Hypothalamus (tissue), 51 donors: ENCODE measurements at regions not wholly inside any gene's neighbourhood (a gene's known extent, or its start where the extent isn't known, plus 50 kb on each side); places are given as distances from the start of the nearest gene placed in this dataset.
A peak's percentile ranks its signal among the peaks of the same experiment; 100 is the strongest.
"Not testable (repeated sequence)": the region's sequence is repeated elsewhere in the genome, so short reads cannot be mapped to it uniquely, and the experiment has no call there.

Experiments used
- DNase-seq, 51 donors: peaks; one replicate each; lab custom pipeline; 2025; lab: John Stamatoyannopoulos, UW

- DNase-seq = not testable (repeated sequence)
Measured at GRCh38 chr9:63813391-63814021, 1471.5 kb downstream of the FOXD4L5 start.

GRCh38 chr9:63812822-63813221 is 1472.2 kb downstream of the FOXD4L5 start:
- DNase-seq = not testable (repeated sequence)

DNA sequence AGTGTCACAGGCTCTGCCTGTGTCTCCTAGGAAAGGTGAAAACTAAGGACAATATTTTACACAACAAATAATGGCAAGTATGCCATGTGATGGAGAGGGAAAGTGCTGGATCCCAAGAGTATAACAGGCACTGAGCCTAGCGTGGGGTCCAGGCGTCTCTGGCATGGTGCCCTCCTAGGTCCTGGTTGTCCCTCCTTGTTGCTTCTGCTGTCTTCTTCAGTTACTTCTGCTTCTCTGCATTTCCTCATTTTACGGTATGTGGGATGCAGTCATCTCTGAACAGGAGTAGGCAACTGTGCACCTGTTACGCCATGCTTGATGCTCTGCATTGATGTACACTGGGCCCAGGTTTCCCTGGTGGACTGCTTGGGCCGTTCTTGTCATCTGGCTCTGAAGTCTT is 1480.8 kb downstream of the FOXD4L5 start:
- DNase-seq = not testable (repeated sequence)

GRCh38 chr9:63794081-63794685 is 1490.8 kb downstream of the FOXD4L5 start:
- DNase-seq = not testable (repeated sequence)

DNA sequence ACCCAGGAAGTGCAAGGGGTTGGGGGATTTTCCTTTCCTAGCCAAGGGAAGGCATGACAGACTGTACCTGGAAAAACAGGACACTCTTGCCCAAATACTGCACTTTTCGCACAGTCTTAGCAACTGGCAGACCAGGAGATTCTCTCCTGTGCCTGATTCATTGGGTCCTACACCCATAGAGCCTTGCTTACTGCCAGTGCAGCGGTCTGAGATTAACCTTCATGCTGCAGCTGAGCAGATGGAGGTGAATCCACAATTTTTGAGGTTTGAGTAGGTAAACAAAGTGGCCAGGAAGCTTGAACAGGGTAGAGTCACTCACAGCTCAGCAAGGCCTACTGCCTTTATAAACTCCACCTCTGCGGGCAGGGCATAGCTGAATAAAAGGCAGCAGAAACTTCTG is 1497.6 kb downstream of the FOXD4L5 start:
- DNase-seq = not testable (repeated sequence)

- not testable (repeated sequence) for DNase-seq
Measured at GRCh38 chr9:63785059-63785458, 1500.0 kb downstream of the FOXD4L5 start.

- DNase-seq = not testable (repeated sequence)
Measured at GRCh38 chr9:63784421-63784820, 1500.6 kb downstream of the FOXD4L5 start.

DNA sequence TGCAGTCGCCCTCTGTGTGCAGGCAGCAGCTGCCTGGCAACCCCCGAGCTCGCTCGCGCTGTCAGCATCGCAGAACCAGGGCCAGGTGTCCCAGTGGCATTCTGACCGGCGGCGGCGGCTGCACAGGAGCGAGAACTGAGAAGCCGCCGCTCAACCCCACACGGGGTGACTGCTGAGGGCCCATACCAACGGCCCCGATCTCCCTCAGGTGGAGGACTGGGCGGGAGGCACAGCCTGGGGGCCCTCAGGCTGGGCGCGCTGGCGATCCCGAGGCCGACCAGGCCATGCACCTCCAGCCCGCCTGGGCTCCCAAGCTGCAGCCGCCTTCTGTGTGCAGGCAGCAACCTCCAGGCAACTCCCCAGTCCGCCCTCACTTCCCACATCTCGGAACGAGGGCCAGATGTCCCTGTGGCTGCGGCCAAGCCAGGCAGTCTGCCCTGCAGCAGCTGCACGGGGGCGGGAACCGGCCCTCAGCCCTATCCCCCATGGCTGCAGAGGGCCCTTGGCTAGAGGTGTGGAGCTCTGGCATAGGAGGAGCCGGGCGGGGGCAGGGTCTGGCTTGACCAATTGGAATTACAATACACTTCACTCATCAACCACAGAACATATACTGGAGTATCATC is 1503.1 kb downstream of the FOXD4L5 start:
- DNase-seq = not testable (repeated sequence)

DNA sequence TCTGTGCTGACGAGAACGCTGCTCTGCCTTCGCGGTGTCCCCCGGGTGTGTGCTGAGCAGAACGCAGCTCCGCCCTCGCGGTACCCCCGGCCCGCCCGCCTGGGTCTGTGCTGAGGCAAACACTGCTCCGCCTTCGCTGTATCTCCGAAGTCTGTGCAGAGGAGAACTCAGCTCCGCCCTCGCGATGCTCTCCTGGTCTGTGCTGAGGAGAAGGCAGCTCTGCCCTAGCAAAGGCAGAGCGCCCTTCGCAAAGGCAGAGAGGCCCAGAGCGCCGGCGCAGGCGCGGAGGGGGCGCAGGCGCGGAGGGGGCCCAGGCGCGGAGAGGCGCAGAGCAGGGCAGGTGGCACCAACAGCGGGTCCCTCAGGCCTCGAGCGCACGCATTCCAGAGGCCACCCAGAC is 1503.6 kb downstream of the FOXD4L5 start:
- DNase-seq = not testable (repeated sequence)

GRCh38 chr9:63776220-63776619 is 1508.8 kb downstream of the FOXD4L5 start:
- DNase-seq = not testable (repeated sequence)

- DNase-seq = not testable (repeated sequence)
Measured at GRCh38 chr9:63775092-63775426, 1510.0 kb downstream of the FOXD4L5 start.

GRCh38 chr9:63774369-63775091 is 1510.5 kb downstream of the FOXD4L5 start:
- not testable (repeated sequence) for DNase-seq

- not testable (repeated sequence) for DNase-seq
Measured at GRCh38 chr9:63762230-63762629, 1522.8 kb downstream of the FOXD4L5 start.

- not testable (repeated sequence) for DNase-seq
Measured at GRCh38 chr9:63729021-63729420, 1556.0 kb downstream of the FOXD4L5 start.

DNA sequence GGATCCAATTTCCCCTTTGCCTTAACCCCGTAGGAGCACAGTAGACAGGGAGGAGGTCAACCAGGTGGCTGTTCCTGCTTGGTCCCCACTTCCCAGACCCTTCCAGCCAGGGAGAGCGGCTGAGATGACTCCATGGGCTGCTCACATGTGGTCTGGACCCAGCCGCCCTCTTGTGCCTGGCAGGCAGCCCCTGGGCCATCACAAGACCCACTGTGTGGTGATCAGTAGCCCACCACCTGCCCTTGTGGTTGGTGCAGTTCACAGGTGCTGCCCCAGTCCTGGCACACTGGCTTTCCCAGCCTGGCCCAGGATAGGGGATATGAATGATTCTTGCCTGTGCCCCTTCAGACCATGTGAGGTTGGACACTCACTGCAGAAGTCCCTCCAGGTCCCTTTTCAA is 1556.7 kb downstream of the FOXD4L5 start:
- no peak for DNase-seq

- not testable (repeated sequence) for DNase-seq
Measured at GRCh38 chr9:63708285-63708684, 1576.7 kb downstream of the FOXD4L5 start.

DNA sequence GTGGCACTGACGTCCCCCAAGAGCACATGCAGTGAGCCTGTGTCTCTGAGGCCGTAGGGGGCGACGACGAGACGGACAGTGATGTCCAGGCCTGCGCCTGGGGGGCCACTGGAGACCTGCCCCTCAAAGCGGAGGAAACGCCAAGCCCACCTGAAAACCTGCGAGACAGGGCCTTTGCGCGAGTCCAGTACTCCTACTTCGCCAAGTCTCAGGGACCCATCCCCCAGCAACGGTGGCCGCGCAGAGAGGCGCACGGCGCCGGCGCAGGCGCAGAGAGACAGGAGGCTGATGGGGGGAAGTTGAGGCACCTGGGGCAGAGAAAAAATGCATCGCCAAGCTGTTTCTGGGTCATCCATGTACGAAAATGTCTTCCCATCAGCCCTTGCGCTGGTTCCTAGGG is 1580.6 kb downstream of the FOXD4L5 start:
- not testable (repeated sequence) for DNase-seq

DNA sequence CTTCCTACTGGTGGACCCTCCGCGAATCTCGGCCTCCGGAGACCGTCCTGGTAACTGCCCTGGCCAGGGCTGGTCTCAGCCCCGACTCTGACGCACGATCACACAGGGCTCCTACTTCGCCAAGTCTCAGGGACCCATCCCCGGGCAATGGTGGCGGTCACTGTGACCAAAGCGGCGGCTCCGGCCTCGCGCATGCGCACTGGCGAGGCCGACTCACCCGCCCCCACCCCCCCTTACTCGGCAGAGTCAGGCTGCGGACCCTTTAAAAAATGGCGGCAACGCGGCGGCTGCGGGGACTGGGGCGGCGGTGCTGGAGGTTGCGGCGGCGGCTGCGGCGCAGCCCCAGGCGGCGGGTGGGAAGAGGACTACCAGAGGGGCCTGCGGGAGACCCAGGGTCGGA is 1581.3 kb downstream of the FOXD4L5 start:
- peak in 2 of 51 donors; percentile 6 to 14 for DNase-seq

DNA sequence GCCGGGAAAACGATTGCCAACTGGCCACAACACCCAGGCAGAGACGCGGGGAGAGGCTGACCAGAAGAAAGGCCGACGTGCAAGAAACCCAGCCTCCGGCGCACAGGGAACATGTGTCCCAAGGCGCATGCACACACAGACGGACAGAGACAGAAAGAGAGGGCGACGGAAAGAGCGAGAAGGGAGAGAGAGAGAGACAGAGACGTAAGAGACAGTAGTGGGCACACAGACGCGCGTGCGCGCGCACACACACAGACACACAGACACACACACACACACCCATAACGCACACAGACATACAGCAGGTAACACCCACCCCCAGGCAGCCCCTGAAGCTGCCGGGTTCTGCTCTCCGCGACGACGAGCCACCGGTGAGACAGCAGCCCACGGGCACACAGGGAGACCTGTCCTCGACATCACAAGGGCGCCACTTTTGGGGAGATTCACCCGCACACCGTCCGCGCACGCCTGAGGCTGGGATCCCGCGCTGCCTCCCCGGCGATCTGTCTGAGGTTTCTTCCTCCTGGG is 1581.8 kb downstream of the FOXD4L5 start:
- DNase-seq = not testable (repeated sequence)
